ENCODE measurements at regions not wholly inside any gene's neighbourhood (a gene's known extent, or its start where the extent isn't known, plus 50 kb on each side); places are given as distances from the start of the nearest gene placed in this dataset.
"Not testable (repeated sequence)": the region's sequence is repeated elsewhere in the genome, so short reads cannot be mapped to it uniquely, and the experiment has no call there.

- no peak for DNase-seq (ENCODE audit: low spot score)
- no peaks in the 10 kb centered on the region for H3K4me1 Mint-ChIP-seq (ENCODE audit: low read depth)
- no peaks in the 10 kb centered on the region for H3K9me3 Mint-ChIP-seq
- H3K36me3 Mint-ChIP-seq (ENCODE audit: low read depth) = no peaks in the 10 kb centered on the region
- no peak overlapping the region for H3K27ac Mint-ChIP-seq
- peaks cover 4% of the 10 kb centered on the region for H3K27me3 Mint-ChIP-seq (ENCODE audit: low read depth)
- H3K4me3 Mint-ChIP-seq (ENCODE audit: low read depth) = no peak overlapping the region
- intact Hi-C loops (cut with micrococcal nuclease) = no loop called here
These were observed 111.1 kb downstream of the CCNG2 start for GRCh38 chr4:77268108-77268507.

DNA sequence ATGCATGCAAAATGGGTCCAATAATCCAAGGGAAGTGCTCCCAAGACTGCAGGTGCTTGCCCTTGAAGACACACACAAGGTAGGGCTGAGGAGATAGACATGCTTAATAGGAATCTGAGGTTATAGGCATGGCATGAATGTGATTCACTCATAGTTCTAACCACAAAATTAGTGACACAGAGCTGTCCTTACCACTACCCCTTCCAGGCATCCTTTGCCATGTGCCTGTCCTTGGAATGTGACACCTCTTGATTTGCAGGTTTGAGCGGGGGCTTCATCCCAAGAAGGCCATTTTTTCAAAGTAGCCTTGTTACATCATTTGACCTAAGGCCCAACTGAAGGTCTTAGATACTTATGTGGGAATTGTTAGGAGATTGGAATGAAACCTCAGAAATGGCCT, 112.5 kb downstream of the CCNG2 start:
- intact Hi-C loops (cut with micrococcal nuclease) = no loop called here
- no peak overlapping the region for H3K27ac Mint-ChIP-seq
- DNase-seq (ENCODE audit: low spot score) = no peak
- H3K9me3 Mint-ChIP-seq = no peaks in the 10 kb centered on the region
- no peaks in the 10 kb centered on the region for H3K36me3 Mint-ChIP-seq (ENCODE audit: low read depth)
- no peaks in the 10 kb centered on the region for H3K4me1 Mint-ChIP-seq (ENCODE audit: low read depth)
- no peak overlapping the region for H3K4me3 Mint-ChIP-seq (ENCODE audit: low read depth)
- peaks cover 2% of the 10 kb centered on the region for H3K27me3 Mint-ChIP-seq (ENCODE audit: low read depth)

DNA sequence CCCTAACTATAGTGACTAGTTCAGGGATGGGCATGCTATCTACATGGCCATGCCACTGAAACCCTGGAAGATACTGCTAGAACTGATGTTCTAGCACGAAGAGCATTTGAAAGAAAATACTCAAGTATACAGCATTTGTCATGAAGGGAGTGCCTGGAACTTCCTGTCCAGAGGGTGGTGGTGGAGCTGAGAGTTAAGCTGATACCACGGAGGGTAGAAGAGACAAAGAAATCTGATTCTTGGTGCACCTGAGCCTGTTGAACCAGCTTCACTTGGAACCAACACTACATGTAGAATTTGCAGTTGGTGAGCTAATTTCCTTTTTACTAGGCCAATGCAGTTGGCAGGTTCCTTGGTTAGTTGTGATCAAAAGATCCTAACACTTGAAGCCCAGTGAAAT, 116.4 kb downstream of the CCNG2 start:
- no peak for DNase-seq (ENCODE audit: low spot score)
- intact Hi-C loops (cut with micrococcal nuclease) = no loop called here
- no peak overlapping the region for H3K27ac Mint-ChIP-seq
- H3K4me1 Mint-ChIP-seq (ENCODE audit: low read depth) = no peaks in the 10 kb centered on the region
- peaks cover 1% of the 10 kb centered on the region for H3K27me3 Mint-ChIP-seq (ENCODE audit: low read depth)
- H3K9me3 Mint-ChIP-seq = no peaks in the 10 kb centered on the region
- H3K4me3 Mint-ChIP-seq (ENCODE audit: low read depth) = no peak overlapping the region
- H3K36me3 Mint-ChIP-seq (ENCODE audit: low read depth) = no peaks in the 10 kb centered on the region

GRCh38 chr4:77279114-77279513, 122.1 kb downstream of the CCNG2 start:
- H3K4me3 Mint-ChIP-seq (ENCODE audit: low read depth); intact Hi-C loops (cut with micrococcal nuclease); H3K9me3 Mint-ChIP-seq; H3K36me3 Mint-ChIP-seq (ENCODE audit: low read depth); H3K4me1 Mint-ChIP-seq (ENCODE audit: low read depth); H3K27me3 Mint-ChIP-seq (ENCODE audit: low read depth); H3K27ac Mint-ChIP-seq; DNase-seq (ENCODE audit: low spot score): not testable (repeated sequence)

DNA sequence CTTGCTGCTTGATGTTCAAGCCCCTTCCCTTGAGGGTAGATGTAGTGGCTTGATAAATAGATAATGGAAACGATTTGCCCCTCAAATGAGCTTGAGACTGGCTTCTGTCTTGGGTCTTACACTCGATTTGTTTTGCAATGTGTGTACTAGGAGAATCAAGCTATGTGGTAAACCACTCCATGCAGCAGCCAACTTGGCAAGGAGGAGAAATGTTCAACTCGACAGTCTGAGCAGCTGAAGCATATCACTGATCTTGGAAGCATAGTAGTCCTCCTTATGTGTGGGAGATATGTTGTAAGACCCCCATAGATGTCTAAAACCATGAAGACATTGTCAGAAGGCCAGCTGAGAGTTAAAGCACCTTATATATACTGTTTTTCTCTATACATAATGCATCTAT, 125.3 kb downstream of the CCNG2 start:
- no peak overlapping the region for H3K4me3 Mint-ChIP-seq (ENCODE audit: low read depth)
- no peaks in the 10 kb centered on the region for H3K36me3 Mint-ChIP-seq (ENCODE audit: low read depth)
- no peak overlapping the region for H3K27ac Mint-ChIP-seq
- H3K4me1 Mint-ChIP-seq (ENCODE audit: low read depth) = no peaks in the 10 kb centered on the region
- H3K9me3 Mint-ChIP-seq = no peaks in the 10 kb centered on the region
- no peaks in the 10 kb centered on the region for H3K27me3 Mint-ChIP-seq (ENCODE audit: low read depth)
- intact Hi-C loops (cut with micrococcal nuclease) = no loop called here
- DNase-seq (ENCODE audit: low spot score) = no peak

DNA sequence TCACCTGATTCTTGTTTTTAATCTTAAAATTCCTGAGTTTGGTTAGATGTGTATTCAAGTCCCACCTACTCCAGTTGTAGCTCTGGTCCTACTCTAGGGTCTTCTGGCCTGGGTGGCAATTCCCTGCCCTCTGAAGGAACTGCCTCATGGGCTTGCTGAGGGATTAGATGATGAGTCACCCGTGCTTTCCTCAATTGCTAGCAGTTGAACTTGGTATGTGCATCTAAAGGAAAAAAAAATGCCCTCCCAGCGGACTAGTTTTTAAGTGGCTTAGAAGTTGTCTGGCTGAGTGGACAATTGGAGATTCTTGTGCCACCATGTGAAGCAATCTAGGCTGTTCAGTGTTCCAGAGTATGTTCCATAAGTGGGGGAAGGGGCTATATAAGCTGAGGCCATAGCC, 127.0 kb downstream of the CCNG2 start:
- Mint-ChIP-seq H3K36me3 (ENCODE audit: low read depth) (no peaks in the 10 kb centered on the region), H3K27me3 (ENCODE audit: low read depth) (no peaks in the 10 kb centered on the region), H3K9me3 (no peaks in the 10 kb centered on the region), H3K4me1 (ENCODE audit: low read depth) (no peaks in the 10 kb centered on the region), H3K27ac (no peak overlapping the region), H3K4me3 (ENCODE audit: low read depth) (no peak overlapping the region)
- DNase-seq (ENCODE audit: low spot score) = no peak
- intact Hi-C loops (cut with micrococcal nuclease) = no loop called here

GRCh38 chr4:77286906-77287305, 129.9 kb downstream of the CCNG2 start:
- DNase-seq (ENCODE audit: low spot score) = no peak
- no peaks in the 10 kb centered on the region for H3K36me3 Mint-ChIP-seq (ENCODE audit: low read depth)
- peaks cover 2% of the 10 kb centered on the region for H3K27me3 Mint-ChIP-seq (ENCODE audit: low read depth)
- no peak overlapping the region for H3K4me3 Mint-ChIP-seq (ENCODE audit: low read depth)
- no peak overlapping the region for H3K27ac Mint-ChIP-seq
- intact Hi-C loops (cut with micrococcal nuclease) = no loop called here
- H3K9me3 Mint-ChIP-seq = no peaks in the 10 kb centered on the region
- H3K4me1 Mint-ChIP-seq (ENCODE audit: low read depth) = no peaks in the 10 kb centered on the region

DNA sequence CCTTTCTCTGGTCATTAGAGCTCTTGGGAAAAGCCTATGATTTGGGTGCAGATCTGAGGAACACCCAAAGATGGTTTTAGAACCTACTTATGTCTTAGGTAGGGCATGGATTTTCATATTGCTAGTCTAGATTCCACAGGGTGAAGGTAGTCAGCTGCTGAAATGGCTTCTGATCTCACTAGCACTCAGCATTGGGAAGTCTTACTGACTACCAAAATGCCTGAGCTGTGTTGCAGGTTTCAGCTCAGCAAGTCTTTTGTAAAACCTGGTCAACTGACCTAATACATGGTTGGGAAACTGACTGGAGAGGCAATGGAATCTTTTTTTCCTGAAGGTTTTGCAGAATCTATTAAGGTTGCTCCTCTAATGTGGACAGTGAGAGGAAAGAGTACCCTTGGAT, 136.4 kb downstream of the CCNG2 start:
- Mint-ChIP-seq H3K27ac (no peak overlapping the region), H3K36me3 (ENCODE audit: low read depth) (no peaks in the 10 kb centered on the region), H3K9me3 (no peaks in the 10 kb centered on the region), H3K27me3 (ENCODE audit: low read depth) (peaks cover 6% of the 10 kb centered on the region), H3K4me1 (ENCODE audit: low read depth) (no peaks in the 10 kb centered on the region), H3K4me3 (ENCODE audit: low read depth) (no peak overlapping the region)
- intact Hi-C loops (cut with micrococcal nuclease) = no loop called here
- no peak for DNase-seq (ENCODE audit: low spot score)

GRCh38 chr4:77300996-77301395, 144.0 kb downstream of the CCNG2 start:
- not testable (repeated sequence) for H3K36me3 Mint-ChIP-seq (ENCODE audit: low read depth)

DNA sequence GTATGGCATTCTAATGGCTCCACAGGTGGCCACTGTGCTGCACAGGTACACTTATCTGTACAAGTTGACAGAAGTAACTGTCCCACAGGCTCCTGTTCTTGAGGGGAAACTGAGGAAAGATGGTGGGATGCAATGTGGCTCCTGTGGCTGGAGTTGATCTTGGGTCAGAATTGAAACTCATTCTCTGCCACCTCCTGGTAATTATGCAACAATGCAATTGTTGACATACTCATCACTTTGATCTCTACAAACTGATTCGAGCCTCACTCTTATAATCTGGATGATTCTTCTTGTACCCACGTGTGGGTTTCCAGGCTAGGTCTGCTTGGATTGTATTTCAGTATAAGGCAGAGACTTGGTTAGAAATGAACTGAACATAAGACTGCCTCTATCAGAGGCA, 148.8 kb downstream of the CCNG2 start:
- Mint-ChIP-seq H3K27ac (no peak overlapping the region), H3K27me3 (ENCODE audit: low read depth) (peaks cover 3% of the 10 kb centered on the region), H3K4me1 (ENCODE audit: low read depth) (no peaks in the 10 kb centered on the region), H3K9me3 (no peaks in the 10 kb centered on the region), H3K4me3 (ENCODE audit: low read depth) (no peak overlapping the region), H3K36me3 (ENCODE audit: low read depth) (no peaks in the 10 kb centered on the region)
- DNase-seq (ENCODE audit: low spot score) = no peak
- intact Hi-C loops (cut with micrococcal nuclease) = no loop called here

More at GRCh38 chr4:77300996-77301395, 144.0 kb downstream of the CCNG2 start:
- H3K4me3 Mint-ChIP-seq (ENCODE audit: low read depth); DNase-seq (ENCODE audit: low spot score); H3K9me3 Mint-ChIP-seq; H3K4me1 Mint-ChIP-seq (ENCODE audit: low read depth); intact Hi-C loops (cut with micrococcal nuclease); H3K27ac Mint-ChIP-seq: not testable (repeated sequence)
- H3K27me3 Mint-ChIP-seq (ENCODE audit: low read depth) = peaks cover 17% of the 10 kb centered on the region

- no peak for DNase-seq (ENCODE audit: low spot score)
- no peak overlapping the region for H3K4me3 Mint-ChIP-seq (ENCODE audit: low read depth)
- intact Hi-C loops (cut with micrococcal nuclease) = no loop called here
These were observed 149.5 kb downstream of the CCNG2 start for GRCh38 chr4:77306496-77306895.

GRCh38 chr4:77308843-77309242, 151.8 kb downstream of the CCNG2 start:
- intact Hi-C loops (cut with micrococcal nuclease) = loop anchor here (1.0 kb wide), 1 partner anchor 69 kb away; no protein-coding TSS in a partner anchor

More at GRCh38 chr4:77306496-77306895, 149.5 kb downstream of the CCNG2 start:
- no peaks in the 10 kb centered on the region for H3K4me1 Mint-ChIP-seq (ENCODE audit: low read depth)
- no peaks in the 10 kb centered on the region for H3K9me3 Mint-ChIP-seq
- H3K27me3 Mint-ChIP-seq (ENCODE audit: low read depth) = peaks cover 3% of the 10 kb centered on the region
- H3K36me3 Mint-ChIP-seq (ENCODE audit: low read depth) = no peaks in the 10 kb centered on the region
- no peak overlapping the region for H3K27ac Mint-ChIP-seq

DNA sequence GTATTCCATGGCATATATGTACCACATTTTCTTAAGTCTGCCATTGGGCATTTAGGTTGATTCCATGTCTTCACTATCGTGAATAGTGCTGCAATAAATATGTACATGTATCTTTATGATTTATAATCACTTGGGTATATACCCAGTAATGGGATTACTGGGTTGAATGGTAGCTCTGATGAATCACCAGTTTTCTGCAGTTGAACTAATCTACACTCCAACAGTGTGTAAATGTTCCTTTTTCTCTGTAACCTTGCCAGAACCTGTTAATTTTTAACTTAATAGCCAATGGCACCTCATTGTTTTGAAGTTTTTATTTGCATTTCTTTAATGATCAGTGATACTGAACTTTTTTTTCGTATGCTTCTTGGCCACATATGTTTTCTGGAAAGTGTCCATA, 152.5 kb downstream of the CCNG2 start:
- no peaks in the 10 kb centered on the region for H3K36me3 Mint-ChIP-seq (ENCODE audit: low read depth)
- H3K27ac Mint-ChIP-seq = no peak overlapping the region
- no peaks in the 10 kb centered on the region for H3K9me3 Mint-ChIP-seq
- no peak for DNase-seq (ENCODE audit: low spot score)
- no peak overlapping the region for H3K4me3 Mint-ChIP-seq (ENCODE audit: low read depth)
- no peaks in the 10 kb centered on the region for H3K4me1 Mint-ChIP-seq (ENCODE audit: low read depth)
- intact Hi-C loops (cut with micrococcal nuclease) = loop anchor here (1.0 kb wide), 1 partner anchor 69 kb away; no protein-coding TSS in a partner anchor
- H3K27me3 Mint-ChIP-seq (ENCODE audit: low read depth) = peaks cover 1% of the 10 kb centered on the region

More at GRCh38 chr4:77308843-77309242, 151.8 kb downstream of the CCNG2 start:
- H3K27ac Mint-ChIP-seq = no peak overlapping the region
- no peak for DNase-seq (ENCODE audit: low spot score)
- H3K27me3 Mint-ChIP-seq (ENCODE audit: low read depth) = peaks cover 1% of the 10 kb centered on the region
- H3K36me3 Mint-ChIP-seq (ENCODE audit: low read depth) = no peaks in the 10 kb centered on the region
- no peak overlapping the region for H3K4me3 Mint-ChIP-seq (ENCODE audit: low read depth)
- no peaks in the 10 kb centered on the region for H3K9me3 Mint-ChIP-seq
- H3K4me1 Mint-ChIP-seq (ENCODE audit: low read depth) = no peaks in the 10 kb centered on the region

GRCh38 chr4:77310931-77311330, 153.9 kb downstream of the CCNG2 start:
- no peak overlapping the region for H3K27ac Mint-ChIP-seq
- H3K4me3 Mint-ChIP-seq (ENCODE audit: low read depth) = no peak overlapping the region
- no peaks in the 10 kb centered on the region for H3K36me3 Mint-ChIP-seq (ENCODE audit: low read depth)
- H3K4me1 Mint-ChIP-seq (ENCODE audit: low read depth) = no peaks in the 10 kb centered on the region
- no peaks in the 10 kb centered on the region for H3K9me3 Mint-ChIP-seq
- peaks cover 1% of the 10 kb centered on the region for H3K27me3 Mint-ChIP-seq (ENCODE audit: low read depth)
- intact Hi-C loops (cut with micrococcal nuclease) = no loop called here
- DNase-seq (ENCODE audit: low spot score) = no peak

Data from activated T-helper 2 cell treated with anti-CD3 and anti-CD28 coated beads, Interferon-gamma antibody, Interleukin-2, Interleukin-4, amounts not matched to agents 10 μg/mL and 5 μg/mL and 100 μg/mL, durations not matched to agents 14 hours and 24 hours and 36 hours (primary cell).